ENCODE measurements at regions not wholly inside any gene's neighbourhood (a gene's known extent, or its start where the extent isn't known, plus 50 kb on each side); places are given as distances from the start of the nearest gene placed in this dataset.

DNA sequence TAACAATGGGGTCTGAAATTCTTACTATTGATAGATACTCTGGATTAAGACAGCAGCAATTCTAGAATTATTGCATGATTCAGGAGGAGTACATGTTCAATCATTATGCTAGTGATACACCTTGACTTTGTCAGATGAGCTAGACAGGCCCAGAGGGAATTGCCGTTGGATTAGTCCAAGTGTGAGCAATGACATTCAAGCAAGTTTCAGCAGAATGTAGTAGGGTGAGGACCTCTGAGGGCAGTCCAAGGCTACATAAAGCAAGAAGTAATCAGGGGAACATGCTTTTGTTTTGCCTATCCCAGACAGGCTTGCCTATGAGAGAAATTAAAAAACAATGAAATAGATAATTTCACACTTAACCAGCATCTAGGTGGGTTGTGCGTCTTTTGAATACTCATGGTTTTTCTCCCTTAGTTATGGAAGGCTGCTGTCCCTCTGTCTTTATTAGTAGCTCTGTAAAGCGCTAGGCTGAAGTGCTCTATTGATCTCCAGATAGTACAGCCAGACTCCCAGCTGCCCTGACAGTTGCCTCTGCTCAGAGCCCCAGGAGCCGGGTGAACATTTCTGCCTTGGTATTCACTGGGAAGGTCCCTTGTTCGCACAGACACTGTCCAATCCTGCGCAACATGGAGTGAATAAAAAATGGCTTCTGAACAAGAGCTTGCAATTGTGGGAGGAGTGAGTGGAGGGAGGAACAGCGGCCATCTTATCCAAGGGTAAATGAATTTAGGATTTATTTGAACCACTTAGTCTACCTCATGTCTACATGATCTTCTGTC, 316.6 kb upstream of the ONECUT1 start:
- Histone ChIP-seq H3K36me3 (no peaks in the 10 kb centered on the region), H3K4me3 (no peak overlapping the region), H3K27me3 (peaks cover 0 to 3% (median 0%) of the 10 kb centered on the region in 9 donors), H3K4me1 (no peaks in the 10 kb centered on the region), H3K27ac (no peak overlapping the region), H3K9me3 (no peaks in the 10 kb centered on the region)
- intact Hi-C loops (cut with DNase I): no loop called here
- DNase-seq: no peak
- TF ChIP-seq, protein P1, sequence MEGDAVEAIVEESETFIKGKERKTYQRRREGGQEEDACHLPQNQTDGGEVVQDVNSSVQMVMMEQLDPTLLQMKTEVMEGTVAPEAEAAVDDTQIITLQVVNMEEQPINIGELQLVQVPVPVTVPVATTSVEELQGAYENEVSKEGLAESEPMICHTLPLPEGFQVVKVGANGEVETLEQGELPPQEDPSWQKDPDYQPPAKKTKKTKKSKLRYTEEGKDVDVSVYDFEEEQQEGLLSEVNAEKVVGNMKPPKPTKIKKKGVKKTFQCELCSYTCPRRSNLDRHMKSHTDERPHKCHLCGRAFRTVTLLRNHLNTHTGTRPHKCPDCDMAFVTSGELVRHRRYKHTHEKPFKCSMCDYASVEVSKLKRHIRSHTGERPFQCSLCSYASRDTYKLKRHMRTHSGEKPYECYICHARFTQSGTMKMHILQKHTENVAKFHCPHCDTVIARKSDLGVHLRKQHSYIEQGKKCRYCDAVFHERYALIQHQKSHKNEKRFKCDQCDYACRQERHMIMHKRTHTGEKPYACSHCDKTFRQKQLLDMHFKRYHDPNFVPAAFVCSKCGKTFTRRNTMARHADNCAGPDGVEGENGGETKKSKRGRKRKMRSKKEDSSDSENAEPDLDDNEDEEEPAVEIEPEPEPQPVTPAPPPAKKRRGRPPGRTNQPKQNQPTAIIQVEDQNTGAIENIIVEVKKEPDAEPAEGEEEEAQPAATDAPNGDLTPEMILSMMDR (IDR thresholded peaks at IDR 0.05): no peak
- no peak for TF ChIP-seq POLR2A (IDR thresholded peaks at IDR 0.05)
- 66 to 70% (median 68%) methylated on average over 7 of the region's 7 CpGs for WGBS, 4 donors
- no peak for ATAC-seq

DNA sequence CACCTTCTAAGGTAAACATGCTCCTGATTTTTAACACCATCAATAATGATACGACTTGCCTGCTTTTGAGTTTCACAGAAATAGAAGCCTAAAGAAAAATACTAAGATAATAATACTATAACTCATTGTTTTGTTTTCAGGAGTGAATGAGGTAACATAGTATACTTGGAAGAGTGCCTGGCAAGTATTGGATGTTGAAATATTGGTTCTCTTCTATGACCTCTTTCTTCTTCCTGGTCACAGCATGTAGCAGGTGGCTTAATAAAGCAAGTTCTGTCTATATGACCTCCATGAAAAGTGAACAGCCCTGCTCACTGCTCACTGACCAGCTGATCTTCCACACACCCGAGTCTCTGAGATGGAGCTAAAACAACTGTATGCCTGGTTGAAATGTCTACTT, 312.3 kb upstream of the ONECUT1 start:
- no peak overlapping the region for H3K4me3 ChIP-seq
- no peak for TF ChIP-seq POLR2A (IDR thresholded peaks at IDR 0.05)
- TF ChIP-seq, protein P1 (IDR thresholded peaks at IDR 0.05): no peak
- H3K27ac ChIP-seq: no peak overlapping the region
- intact Hi-C loops (cut with DNase I): no loop called here
- WGBS, 4 donors: 55 to 73% (median 60%) methylated on average over 2 of the region's 2 CpGs
- no peaks in the 10 kb centered on the region for H3K27me3 ChIP-seq
- no peak for DNase-seq
- H3K9me3 ChIP-seq: peaks cover 0 to 10% (median 2%) of the 10 kb centered on the region in 12 donors
- H3K4me1 ChIP-seq: no peaks in the 10 kb centered on the region
- ATAC-seq: no peak
- no peaks in the 10 kb centered on the region for H3K36me3 ChIP-seq

DNA sequence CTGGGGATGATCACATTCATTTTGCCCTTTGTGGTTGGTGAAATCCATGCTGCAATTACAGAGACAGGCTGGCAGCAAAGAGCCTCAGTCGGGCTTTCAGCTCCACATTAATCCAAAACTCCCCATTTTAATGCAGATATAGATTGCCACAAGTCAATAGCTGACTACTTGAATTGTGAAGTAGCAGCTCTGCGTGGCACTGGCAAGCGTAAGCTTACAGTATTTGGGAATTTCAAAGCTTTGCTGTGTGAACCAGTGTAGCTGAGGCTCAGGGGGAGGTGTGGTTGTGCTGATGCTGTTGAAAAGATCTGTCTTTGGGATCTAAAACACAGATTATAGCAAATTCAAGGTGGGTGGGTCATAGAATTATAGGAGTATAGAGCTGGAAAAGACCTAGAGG, 290.3 kb upstream of the ONECUT1 start:
- 26 to 48% (median 41%) methylated on average over 3 of the region's 3 CpGs for WGBS, 4 donors
- H3K9me3 ChIP-seq: peaks cover 0 to 2% (median 0%) of the 10 kb centered on the region in 12 donors
- H3K4me1 ChIP-seq: no peaks in the 10 kb centered on the region
- no peaks in the 10 kb centered on the region for H3K27me3 ChIP-seq
- DNase-seq (no peak), ATAC-seq (no peak)
- TF ChIP-seq, protein P1 (IDR thresholded peaks at IDR 0.05): no peak
- TF ChIP-seq POLR2A (IDR thresholded peaks at IDR 0.05): no peak
- no peak overlapping the region for H3K27ac ChIP-seq
- no peaks in the 10 kb centered on the region for H3K36me3 ChIP-seq
- intact Hi-C loops (cut with DNase I): loop anchor here in 1 of 10 donors (5.0 kb wide), 1 partner anchor 48 kb away; no protein-coding TSS in a partner anchor
- no peak overlapping the region for H3K4me3 ChIP-seq

DNA sequence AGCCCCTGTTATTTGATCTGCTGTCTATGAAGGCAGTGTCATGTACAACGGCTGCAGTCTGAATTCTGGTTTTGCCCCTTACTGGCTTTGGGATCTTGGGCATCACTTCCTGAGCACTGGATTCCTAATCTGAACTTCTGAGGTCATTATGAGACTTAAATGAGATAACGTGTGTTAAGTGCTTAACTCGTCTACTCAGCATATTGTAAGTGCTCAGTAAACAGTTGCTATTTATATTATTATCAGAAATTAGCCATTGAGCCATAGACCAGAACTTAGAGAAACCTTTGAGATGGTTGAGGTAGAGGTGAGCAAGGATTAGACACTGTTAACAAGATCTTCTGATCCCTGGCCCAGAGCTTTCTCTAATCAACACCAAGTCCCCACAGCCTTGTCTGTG, 284.1 kb upstream of the ONECUT1 start:
- H3K4me3 ChIP-seq: no peak overlapping the region
- ATAC-seq (no peak), DNase-seq (no peak)
- 35 to 41% (median 38%) methylated on average over 3 of the region's 3 CpGs for WGBS, 4 donors
- no peaks in the 10 kb centered on the region for H3K36me3 ChIP-seq
- TF ChIP-seq, protein P1 (IDR thresholded peaks at IDR 0.05): no peak
- no peak for TF ChIP-seq POLR2A (IDR thresholded peaks at IDR 0.05)
- intact Hi-C loops (cut with DNase I): loop anchor here in 1 of 10 donors (10.0 kb wide), 1 partner anchor 61 kb away; no protein-coding TSS in a partner anchor
- H3K9me3 ChIP-seq: no peaks in the 10 kb centered on the region
- no peak overlapping the region for H3K27ac ChIP-seq
- no peaks in the 10 kb centered on the region for H3K4me1 ChIP-seq
- peaks cover 0 to 4% (median 0%) of the 10 kb centered on the region in 9 donors for H3K27me3 ChIP-seq
